ENCODE measurements at regions not wholly inside any gene's neighbourhood (a gene's known extent, or its start where the extent isn't known, plus 50 kb on each side); places are given as distances from the start of the nearest gene placed in this dataset.

DNA sequence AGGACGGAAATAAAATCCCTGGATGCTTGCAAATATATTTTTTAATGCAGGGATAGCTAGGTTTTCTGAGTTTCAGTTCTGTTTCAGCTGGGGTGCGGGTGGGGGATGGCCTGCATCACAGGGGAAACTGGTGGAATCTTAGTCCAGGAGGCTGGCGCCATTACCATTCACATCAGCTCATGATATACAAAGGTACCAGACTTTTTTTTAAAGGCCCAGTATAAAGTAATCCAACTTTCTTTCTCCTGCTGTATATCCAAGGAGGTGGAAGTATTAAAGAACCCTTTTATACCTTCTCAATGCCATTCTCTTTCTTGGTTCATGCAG is 343.8 kb downstream of the KCNRG start:
- TF ChIP-seq CTCF (IDR thresholded peaks at IDR 0.05; ENCODE audit: low read length), result no peak
- no peak for TF ChIP-seq EZH2 (IDR thresholded peaks at IDR 0.05; ENCODE audit: borderline replicate concordance, low read length)
- H3F3A ChIP-seq (ENCODE audit: insufficient read depth, low read length), result no peaks in the 10 kb centered on the region
- H3K27me3 ChIP-seq (ENCODE audit: insufficient read depth, low read length), result no peaks in the 10 kb centered on the region
- no peaks in the 10 kb centered on the region for H3K9me3 ChIP-seq (ENCODE audit: low read length)
- no peaks in the 10 kb centered on the region for H3K9me2 ChIP-seq (ENCODE audit: low read depth, low read length)
- peak overlapping the region; percentile 40 for H3K9ac ChIP-seq (ENCODE audit: low read length)
- H3K36me3 ChIP-seq (ENCODE audit: insufficient read depth, low read length), result no peaks in the 10 kb centered on the region
- no peak overlapping the region for H2AFZ ChIP-seq (ENCODE audit: low read length)
- H4K20me1 ChIP-seq (ENCODE audit: insufficient read depth, low read length), result no peaks in the 10 kb centered on the region
- peak overlapping the region; percentile 86 for H3K27ac ChIP-seq (ENCODE audit: low read depth, low read length, poor library complexity, severe bottlenecking)
- H3K4me1 ChIP-seq (ENCODE audit: insufficient read depth, low read length, severe bottlenecking), result peaks cover 73% of the 10 kb centered on the region
- peak overlapping the region; percentile 13; the same call in 1 of the 2 replicates for H3K4me2 ChIP-seq (ENCODE audit: low read length)
- no peak overlapping the region for H3K4me3 ChIP-seq (ENCODE audit: low read depth, low read length, poor library complexity, severe bottlenecking)
- no peaks in the 10 kb centered on the region for H3K79me2 ChIP-seq (ENCODE audit: insufficient read depth, low read length)

DNA sequence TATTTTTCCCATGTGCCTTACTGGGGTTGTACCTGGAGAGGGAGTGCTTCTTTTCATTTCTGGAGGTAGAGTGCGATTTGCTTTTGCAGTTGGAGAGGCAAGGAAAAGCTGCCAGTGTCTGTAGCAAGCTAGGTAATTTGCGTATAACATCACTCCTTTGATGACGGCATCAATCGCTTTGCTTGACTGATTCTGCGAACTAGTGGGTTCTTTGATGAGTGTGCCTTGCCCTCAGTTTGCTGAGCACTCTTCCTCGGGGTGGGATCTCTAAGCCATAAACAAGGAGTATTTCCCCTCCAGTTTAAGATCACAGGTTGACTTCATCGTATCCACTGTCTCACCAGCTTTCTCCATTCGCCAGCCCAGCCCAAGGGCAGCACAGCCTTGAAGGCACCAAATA is 344.5 kb downstream of the KCNRG start:
- Histone ChIP-seq H3K9ac (ENCODE audit: low read length) (no peak overlapping the region), H3K27me3 (ENCODE audit: insufficient read depth, low read length) (no peaks in the 10 kb centered on the region), H3K4me1 (ENCODE audit: insufficient read depth, low read length, severe bottlenecking) (peaks cover 69% of the 10 kb centered on the region), H3K9me3 (ENCODE audit: low read length) (no peaks in the 10 kb centered on the region), H2AFZ (ENCODE audit: low read length) (no peak overlapping the region), H3K4me3 (ENCODE audit: low read depth, low read length, poor library complexity, severe bottlenecking) (no peak overlapping the region), H3K79me2 (ENCODE audit: insufficient read depth, low read length) (no peaks in the 10 kb centered on the region), H4K20me1 (ENCODE audit: insufficient read depth, low read length) (no peaks in the 10 kb centered on the region), H3K9me2 (ENCODE audit: low read depth, low read length) (no peaks in the 10 kb centered on the region), H3F3A (ENCODE audit: insufficient read depth, low read length) (no peaks in the 10 kb centered on the region), H3K27ac (ENCODE audit: low read depth, low read length, poor library complexity, severe bottlenecking) (peak overlapping the region; percentile 86), H3K4me2 (ENCODE audit: low read length) (peak overlapping the region; percentile 14), H3K36me3 (ENCODE audit: insufficient read depth, low read length) (no peaks in the 10 kb centered on the region)
- TF ChIP-seq CTCF (IDR thresholded peaks at IDR 0.05; ENCODE audit: low read length) (no peak), EZH2 (IDR thresholded peaks at IDR 0.05; ENCODE audit: borderline replicate concordance, low read length) (no peak)

- peaks cover 69% of the 10 kb centered on the region for H3K4me1 ChIP-seq (ENCODE audit: insufficient read depth, low read length, severe bottlenecking)
- H3K27me3 ChIP-seq (ENCODE audit: insufficient read depth, low read length), result no peaks in the 10 kb centered on the region
- H3K4me2 ChIP-seq (ENCODE audit: low read length), result no peak overlapping the region
- peak overlapping the region; percentile 5 for H3K27ac ChIP-seq (ENCODE audit: low read depth, low read length, poor library complexity, severe bottlenecking)
- H2AFZ ChIP-seq (ENCODE audit: low read length), result no peak overlapping the region
- H3K36me3 ChIP-seq (ENCODE audit: insufficient read depth, low read length), result no peaks in the 10 kb centered on the region
- no peaks in the 10 kb centered on the region for H3F3A ChIP-seq (ENCODE audit: insufficient read depth, low read length)
- H3K4me3 ChIP-seq (ENCODE audit: low read depth, low read length, poor library complexity, severe bottlenecking), result no peak overlapping the region
- TF ChIP-seq EZH2 (IDR thresholded peaks at IDR 0.05; ENCODE audit: borderline replicate concordance, low read length) (no peak), CTCF (IDR thresholded peaks at IDR 0.05; ENCODE audit: low read length) (no peak)
- no peaks in the 10 kb centered on the region for H3K79me2 ChIP-seq (ENCODE audit: insufficient read depth, low read length)
- no peaks in the 10 kb centered on the region for H4K20me1 ChIP-seq (ENCODE audit: insufficient read depth, low read length)
- no peaks in the 10 kb centered on the region for H3K9me2 ChIP-seq (ENCODE audit: low read depth, low read length)
- H3K9me3 ChIP-seq (ENCODE audit: low read length), result no peaks in the 10 kb centered on the region
- H3K9ac ChIP-seq (ENCODE audit: low read length), result no peak overlapping the region
These were observed 345.4 kb downstream of the KCNRG start for GRCh38 chr13:50360637-50361036.

All from OCI-LY1 (cell line).